ENCODE measurements at regions not wholly inside any gene's neighbourhood (a gene's known extent, or its start where the extent isn't known, plus 50 kb on each side); places are given as distances from the start of the nearest gene placed in this dataset.
A peak's percentile ranks its signal among the peaks of the same experiment; 100 is the strongest.

- DNase-seq (ENCODE audit: low spot score), result no peak
These were observed 439.8 kb upstream of the JARID2 start for GRCh38 chr6:14806101-14806500.

DNA sequence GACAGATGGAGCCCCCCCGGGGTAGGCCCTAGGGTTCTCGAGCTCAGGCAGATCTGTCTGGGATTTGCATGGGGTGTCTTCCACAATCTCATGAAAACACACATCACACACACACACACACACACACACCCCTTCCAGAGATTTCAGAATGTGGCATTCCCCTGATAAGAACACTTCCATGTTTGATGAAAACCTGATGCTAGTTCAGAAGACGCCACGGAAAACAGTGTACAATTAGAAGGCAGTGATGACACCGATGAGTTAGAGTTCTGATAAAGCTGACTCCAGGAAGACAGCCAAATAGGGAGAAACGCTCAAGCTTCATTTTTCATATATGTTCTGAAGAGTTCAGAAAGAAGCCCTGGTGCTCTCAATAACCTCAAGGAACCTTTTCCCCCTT, 438.7 kb upstream of the JARID2 start:
- no peak for DNase-seq (ENCODE audit: low spot score)

DNA sequence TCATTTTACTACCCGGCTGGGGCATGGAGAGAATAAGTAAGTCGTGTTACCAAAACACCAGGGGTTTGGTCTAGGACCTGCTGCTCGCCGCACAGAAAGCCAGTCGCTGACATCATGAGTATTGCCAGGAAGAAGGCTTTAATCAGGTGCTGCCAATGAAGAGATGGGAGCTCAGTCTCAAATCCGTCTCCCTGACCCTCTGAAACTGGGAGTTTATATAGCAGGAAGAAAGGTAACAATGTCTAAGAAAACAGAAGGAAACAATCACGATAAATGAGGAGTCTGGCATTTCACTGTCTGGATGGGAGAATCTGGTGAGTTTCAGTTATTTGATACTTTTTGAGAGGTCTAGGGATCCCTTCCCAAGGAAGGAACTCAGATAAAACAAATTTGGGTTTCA, 437.9 kb upstream of the JARID2 start:
- no peak for DNase-seq (ENCODE audit: low spot score)

- DNase-seq (ENCODE audit: low spot score), result no peak
These were observed 435.8 kb upstream of the JARID2 start for GRCh38 chr6:14810021-14810420.

GRCh38 chr6:14811775-14812428, 434.0 kb upstream of the JARID2 start:
- peak; percentile 34 for DNase-seq (ENCODE audit: low spot score)

GRCh38 chr6:14814016-14814415, 431.9 kb upstream of the JARID2 start:
- no peak for DNase-seq (ENCODE audit: low spot score)

DNA sequence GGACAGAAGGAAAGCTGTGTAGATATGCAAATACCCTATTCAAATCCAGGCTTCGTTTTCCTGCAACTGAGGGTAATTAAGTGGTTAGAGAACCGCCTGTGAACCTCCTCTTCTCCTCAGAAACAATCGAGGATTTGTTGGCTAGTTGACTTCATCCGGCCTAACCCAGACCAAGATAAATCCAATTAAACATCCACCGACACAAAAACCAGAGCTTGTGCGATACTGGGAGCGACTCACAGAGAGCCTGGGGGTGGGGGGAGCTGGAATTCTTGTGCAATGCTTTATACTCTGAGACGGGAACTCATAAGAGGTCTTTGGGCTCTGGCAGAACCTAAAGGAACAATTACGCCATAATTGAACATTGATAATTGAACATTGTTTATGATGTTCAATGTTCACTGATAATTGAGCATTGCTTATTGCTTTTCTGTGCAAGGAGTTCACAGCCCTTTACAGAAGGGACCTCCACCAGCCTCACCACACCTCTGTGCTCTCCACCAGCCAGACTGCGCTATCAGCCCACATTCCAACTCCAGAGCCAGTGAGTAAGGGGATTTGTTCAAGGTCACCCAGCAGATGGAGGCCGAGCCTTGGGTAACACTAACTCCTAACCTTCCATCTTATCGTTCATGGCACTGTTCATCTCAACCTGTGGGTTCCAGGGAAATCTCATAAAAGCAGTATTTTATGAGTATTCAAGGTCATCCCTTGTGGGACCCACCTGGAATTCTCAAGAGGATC, 429.6 kb upstream of the JARID2 start:
- DNase-seq (ENCODE audit: low spot score), result peak; percentile 11

DNA sequence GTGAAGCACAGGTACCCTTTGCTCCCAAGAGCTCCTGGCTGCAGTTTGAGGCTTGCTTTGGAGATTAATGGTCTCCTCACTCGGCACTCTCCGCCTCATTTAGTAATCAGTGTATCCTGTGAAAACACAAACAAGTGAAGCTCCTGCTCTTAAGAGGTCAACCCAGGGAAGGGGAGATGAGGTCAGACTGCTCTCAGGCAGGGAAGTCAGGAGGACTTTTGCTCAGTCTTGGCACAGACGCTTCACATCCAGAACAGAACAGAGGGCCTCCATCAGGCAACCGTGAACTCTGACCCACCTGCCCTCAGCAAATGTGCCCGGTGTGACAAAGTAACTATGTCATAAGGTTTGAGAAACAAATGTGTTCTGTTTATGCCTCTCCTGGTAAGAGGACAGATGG, 428.8 kb upstream of the JARID2 start:
- no peak for DNase-seq (ENCODE audit: low spot score)

- DNase-seq (ENCODE audit: low spot score), result no peak
These were observed 427.4 kb upstream of the JARID2 start for GRCh38 chr6:14818422-14818884.

DNA sequence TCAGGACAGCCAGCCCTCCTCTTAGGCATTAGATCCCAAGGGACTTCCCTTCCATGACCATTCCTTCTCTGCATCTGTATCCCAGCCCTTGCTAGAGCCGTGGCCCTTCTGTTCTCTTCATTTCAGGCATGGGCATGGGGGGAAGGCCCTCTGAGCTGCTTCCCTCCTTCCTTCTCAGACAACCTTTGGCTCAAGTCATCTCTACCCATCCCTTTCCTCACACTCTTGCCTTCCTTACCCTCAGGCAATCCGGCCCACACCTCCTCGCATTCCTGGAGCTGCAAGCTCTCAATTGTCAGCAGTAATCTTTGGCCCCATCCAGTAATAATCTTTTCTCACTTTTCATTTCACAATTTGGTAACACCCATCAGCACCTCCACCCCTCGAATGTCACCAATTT, 426.9 kb upstream of the JARID2 start:
- DNase-seq (ENCODE audit: low spot score), result no peak

- no peak for DNase-seq (ENCODE audit: low spot score)
These were observed 425.9 kb upstream of the JARID2 start for GRCh38 chr6:14819840-14820420.

DNA sequence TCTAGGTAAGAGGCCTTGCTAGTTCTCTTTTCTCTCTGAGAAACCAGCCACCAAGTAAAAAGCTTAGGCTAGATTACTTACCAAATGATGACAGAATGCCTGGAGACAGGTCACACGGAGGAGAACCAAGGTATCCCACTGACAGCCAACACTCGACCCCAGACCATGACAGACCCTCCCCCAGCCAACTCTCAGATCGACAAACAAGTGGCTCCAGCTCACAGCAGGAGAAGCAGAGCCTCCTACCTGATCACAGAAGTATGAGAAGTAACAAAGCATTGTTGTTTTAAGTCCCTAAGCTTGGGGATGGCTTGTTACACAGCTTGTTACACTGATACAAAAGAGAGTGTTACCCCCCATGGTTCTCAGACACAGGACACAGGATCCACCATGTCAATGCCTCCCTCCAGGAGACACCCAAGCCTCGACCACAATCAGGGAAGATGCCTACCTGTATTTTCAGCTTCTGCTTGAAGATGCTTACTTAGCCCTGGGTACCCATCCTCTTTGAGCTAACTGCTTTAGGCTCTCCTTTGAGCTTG, 423.8 kb upstream of the JARID2 start:
- no peak for DNase-seq (ENCODE audit: low spot score)

- DNase-seq (ENCODE audit: low spot score), result no peak
These were observed 423.2 kb upstream of the JARID2 start for GRCh38 chr6:14822679-14823078.

GRCh38 chr6:14824060-14824459, 421.8 kb upstream of the JARID2 start:
- DNase-seq (ENCODE audit: low spot score), result no peak

DNA sequence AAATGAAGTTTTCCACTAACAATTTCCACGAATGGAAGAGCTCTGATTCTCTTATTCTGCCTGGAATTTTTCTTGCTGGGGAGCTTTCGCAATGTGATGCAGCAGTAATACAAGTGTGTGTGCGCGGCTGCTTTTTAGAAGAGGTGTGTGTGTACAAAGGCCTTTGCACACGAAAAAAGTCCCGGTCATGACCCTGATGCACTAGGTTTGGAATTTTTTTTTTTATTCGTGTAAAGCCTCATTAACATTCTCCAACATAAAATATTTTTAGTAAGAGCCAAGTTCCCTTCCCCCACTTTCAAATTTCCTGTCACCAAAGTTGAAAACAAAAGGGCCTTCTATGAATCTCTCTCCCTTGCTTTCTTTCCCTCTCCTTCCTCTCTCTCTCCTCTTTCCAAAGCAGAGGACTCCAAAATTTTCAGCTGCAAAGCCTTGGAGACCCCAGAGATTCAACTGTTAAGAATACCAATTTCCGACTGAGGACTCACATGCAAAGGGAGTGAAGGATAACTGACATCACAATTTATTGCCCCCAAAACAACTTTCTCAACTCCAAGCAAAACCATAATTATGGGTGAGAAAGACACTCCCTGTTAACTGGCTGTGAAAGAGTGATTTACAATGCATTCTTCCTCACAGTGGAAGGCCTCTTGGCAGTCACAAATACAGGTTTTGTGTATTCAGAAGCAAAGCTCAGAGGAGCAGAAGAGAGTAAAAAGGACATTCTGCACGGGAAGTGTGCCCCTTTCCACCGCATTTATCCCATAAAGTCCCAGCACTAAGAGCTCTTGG, 421.2 kb upstream of the JARID2 start:
- no peak for DNase-seq (ENCODE audit: low spot score)

DNA sequence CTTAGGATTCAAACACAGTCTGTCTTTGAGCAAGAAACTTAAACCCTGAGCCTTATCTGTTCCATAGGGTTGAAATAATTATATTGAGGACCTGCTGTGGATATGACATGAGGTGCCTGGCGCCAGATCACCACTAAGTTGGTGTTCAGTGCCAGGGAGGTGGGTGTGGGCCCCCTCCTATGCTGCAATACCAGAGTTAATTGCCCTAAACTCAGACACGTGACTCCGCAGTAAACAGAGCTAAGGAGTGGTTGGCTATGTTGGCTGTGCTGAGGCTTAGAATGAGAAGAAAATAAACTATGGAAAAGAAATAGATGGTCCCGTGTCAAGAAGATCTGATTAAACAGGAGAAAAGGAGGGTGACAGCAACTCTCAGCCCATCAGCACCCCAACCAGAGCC, 419.4 kb upstream of the JARID2 start:
- DNase-seq (ENCODE audit: low spot score), result no peak

- DNase-seq (ENCODE audit: low spot score), result no peak
These were observed 418.5 kb upstream of the JARID2 start for GRCh38 chr6:14827354-14827753.

DNA sequence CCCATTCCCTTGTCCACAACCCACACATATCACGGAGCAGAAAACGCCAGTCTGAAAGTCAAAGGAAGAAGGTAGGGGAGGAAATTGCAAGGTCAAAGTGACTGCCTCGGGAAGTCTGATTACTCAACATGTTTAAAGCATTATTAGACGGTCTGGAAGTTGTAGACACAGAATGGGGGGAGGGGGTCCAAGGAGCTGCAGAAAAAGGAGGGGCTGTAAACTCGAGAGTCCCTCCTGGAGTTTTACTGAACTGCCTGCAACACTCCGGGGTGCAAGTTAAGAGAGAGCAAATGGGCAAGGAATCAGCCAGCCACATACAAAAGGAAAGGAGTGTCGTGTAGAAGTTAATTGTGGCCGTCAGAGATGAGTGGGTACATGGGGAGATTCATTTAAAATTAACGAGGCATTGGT, 417.7 kb upstream of the JARID2 start:
- DNase-seq (ENCODE audit: low spot score), result no peak

- DNase-seq (ENCODE audit: low spot score), result no peak
These were observed 414.8 kb upstream of the JARID2 start for GRCh38 chr6:14831070-14831469.

DNA sequence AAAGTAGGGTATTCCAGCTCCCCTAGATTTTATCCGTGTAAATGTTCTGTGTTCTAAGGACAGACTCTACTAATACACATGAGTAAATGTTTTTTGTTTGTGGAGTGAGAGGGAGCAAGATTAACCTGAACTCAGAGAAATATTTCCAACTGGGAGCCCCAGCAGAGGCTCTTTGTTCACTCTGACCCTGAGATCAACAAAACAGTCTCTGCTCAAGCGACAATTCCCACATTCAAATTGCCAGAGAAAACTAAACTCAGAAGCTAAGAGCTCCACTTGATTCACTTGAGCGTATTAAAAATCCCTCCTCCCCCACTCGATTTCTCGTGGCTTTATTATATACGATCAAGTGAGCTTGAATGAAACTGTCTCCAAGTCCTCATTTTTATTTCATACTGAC, 413.9 kb upstream of the JARID2 start:
- DNase-seq (ENCODE audit: low spot score), result no peak

DNA sequence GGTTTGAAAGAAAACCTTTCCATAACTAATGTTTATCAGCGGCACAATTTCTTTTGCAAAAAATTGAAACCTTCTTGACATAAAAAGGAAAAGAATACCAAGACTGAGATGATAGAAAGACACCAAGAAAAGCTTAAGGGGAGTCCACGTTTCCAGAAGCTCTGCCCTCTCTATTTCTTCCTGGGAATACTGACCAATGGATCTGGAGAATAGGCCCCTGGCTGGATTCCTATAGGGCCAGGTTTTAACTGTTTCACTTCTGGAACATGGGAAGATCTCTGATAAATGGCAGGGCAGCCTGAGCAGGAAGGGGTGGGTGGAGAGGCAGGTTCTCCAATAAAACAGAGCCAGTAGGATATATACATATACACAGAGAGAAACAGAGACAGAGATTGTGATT, 413.4 kb upstream of the JARID2 start:
- DNase-seq (ENCODE audit: low spot score), result no peak
